SKM-1 (cell line): ENCODE measurements at regions not wholly inside any gene's neighbourhood (a gene's known extent, or its start where the extent isn't known, plus 50 kb on each side); places are given as distances from the start of the nearest gene placed in this dataset.

Experiments used
- DNase-seq: peaks from one replicate; lab custom pipeline; 2025; ENCODE audit not compliant: unreplicated experiment; lab: John Stamatoyannopoulos, UW

DNA sequence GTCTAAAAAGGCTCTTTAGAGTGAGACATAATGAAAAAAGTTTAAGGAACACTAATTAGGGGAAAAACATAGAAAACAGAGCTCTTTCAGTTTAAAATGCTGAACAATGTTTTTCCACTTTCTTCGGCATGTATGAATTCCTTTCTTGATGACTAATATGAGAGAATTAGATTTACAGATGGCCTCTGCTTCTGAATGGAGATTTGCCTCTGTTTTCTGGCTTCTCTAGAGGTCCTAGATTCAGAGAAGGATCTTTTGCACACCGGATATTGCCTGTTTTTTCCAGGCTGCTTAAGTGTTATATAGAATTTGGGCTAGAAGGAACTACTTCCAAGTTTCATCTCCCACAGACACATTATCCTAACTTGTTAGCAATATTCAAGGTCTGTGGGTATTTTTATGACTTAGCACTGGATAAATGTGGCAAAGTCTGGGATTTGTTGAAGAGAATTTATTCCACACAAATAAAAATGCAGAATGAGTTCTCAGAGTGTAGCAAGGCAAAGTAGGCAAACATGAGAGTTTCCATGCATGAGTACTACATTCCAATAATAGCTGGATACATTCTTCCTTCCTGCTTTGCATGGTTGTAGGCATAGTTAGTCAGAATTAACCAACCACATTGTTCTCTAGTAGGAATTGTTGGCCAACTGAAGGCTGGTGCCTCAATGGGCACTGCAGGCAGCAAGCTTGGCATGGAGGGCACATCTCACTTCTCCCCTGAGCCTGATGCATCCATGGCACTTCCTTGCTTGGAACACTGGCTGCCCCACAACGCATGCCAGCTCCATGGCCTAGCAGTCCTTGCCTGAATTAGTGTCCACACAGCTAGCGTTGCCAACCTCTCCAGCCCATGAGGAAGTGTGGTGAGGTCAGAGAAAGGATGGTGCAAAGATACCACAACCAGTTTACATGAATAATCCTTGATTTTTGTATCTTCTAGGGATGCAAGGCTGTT lies 224.2 kb downstream of the CLIC5 start:
- DNase-seq, result no peak

DNA sequence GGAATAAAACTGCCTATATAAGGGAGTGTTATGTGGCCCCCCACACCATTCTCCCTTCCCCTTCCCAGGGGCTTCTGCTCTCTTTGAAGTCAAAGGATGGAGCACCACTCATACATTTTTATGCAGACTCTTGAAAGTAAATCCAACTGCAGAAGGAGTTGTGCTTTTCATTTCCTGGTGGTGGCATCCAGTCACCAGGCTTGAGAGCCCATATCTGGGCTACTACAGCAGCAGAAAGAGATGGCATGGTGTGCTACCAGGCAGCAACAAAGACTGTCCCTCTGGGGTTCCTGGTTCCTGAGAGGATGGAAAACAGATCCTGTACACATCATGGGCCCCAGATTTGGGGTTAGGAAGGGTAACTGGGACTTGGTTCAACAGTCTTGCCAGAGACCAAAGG lies 226.4 kb downstream of the CLIC5 start:
- DNase-seq, result no peak

DNA sequence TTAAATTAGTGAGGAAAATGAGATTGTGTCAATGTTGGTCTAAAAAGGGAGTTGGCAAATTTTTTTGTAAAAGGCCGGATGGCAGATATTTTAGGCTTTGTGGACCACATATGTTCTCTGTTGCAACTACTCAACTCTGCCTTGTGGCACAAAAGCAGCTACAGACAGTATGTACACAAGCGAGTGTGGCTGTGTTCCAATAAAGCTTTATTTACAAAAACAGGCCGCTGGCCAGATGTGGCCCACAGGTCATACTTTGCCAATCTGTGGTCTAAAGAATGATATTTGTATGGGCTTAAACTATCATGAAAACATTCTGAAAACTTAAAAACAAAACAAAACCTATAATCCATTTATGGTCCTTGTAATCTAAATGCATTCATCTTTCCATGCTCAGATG lies 228.3 kb downstream of the CLIC5 start:
- no peak for DNase-seq

DNA sequence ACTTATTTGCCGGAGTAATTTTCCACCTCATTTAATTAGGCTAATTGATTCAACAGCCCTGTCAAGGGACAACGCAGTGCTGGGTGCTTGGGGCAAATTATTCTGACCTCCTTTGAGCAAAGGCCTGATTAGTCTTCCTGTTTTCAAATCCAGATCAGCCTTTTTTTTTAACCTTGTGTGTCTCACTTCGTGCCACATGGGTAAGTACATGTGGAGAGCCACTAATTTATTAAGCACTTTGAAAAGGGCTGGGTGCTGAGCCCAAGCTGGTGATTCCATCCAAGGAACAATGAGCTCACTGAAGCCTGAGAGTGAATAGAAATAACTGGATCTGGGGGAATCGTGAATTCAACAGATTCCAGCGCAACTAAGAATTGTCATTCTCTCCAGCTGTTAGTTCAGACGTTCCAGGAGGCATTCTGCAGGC lies 229.3 kb downstream of the CLIC5 start:
- no peak for DNase-seq

DNA sequence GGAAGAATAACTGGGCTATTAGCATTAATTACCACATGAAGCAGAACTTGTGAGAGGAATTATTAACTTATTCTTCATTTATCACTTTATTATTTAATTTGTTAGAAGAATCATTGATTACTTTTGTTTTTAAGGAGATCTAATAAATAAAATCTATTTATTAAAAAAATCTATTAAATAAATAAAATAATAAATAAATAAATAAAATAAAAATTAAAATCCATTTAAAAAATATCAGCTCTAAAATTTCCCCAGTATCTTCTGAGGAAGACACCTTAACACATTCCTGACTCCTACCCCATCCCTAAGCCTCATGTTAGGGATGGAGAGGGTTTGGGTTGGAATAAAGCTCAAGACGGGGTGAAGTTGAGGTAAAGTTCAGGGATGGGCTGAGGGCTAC lies 231.4 kb downstream of the CLIC5 start:
- no peak for DNase-seq

DNA sequence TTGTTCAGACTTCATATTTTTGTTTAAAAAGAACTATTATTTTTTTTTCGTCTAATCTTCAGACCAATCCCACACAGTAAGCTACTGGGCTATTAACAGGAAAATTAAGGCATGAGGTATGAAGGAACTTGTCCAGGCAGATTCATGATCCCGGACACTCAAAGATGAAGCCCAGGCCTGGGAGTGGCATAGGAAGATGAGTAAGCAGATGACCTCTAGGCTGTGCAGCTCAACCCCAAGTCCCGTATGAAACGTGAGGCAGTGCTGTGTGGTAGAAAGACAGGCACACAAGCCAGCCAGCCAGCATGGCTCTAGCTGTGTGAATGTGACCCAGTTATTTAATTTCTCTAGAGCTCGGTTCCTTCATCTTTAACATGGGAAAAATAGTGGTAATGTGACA lies 231.9 kb downstream of the CLIC5 start:
- DNase-seq, result no peak

DNA sequence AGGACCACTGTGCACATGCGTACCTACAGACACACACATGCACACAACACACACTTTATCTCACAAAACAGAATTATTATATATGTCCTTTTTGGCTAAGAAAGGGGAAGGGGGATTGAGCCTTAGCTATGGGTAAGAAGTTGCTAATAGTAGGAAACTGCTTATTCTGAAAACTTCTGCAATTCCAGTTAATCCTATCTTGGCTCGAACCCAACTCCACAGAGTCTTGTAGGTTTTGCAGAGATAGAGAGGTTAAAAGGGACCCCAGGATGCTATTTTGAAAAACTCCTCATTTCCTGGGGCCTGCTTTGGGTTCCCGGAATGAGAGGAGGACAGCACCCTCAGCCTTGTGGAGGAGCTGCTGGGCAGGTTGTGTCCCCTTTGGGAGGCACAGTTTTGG lies 233.8 kb downstream of the CLIC5 start:
- DNase-seq, result no peak

DNA sequence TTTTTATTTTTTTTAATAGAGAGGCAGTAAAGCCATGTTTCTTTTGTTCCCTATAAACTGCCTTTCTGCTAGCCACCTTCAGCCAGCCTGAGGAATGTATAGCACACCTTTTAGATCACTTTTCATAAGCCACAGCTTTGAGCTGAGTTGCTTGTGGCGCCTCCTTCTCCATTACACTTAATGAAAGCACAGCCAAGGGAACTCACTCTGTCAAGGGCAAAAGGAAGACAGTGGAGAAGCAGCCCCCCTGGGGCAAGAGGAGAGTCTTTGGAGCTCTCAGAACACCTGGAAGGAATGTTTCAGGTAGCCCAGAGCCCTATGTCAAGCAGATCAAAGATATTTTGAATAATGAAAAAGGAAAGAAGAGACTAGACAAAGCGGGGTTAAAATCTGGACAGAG lies 235.1 kb downstream of the CLIC5 start:
- DNase-seq, result no peak

DNA sequence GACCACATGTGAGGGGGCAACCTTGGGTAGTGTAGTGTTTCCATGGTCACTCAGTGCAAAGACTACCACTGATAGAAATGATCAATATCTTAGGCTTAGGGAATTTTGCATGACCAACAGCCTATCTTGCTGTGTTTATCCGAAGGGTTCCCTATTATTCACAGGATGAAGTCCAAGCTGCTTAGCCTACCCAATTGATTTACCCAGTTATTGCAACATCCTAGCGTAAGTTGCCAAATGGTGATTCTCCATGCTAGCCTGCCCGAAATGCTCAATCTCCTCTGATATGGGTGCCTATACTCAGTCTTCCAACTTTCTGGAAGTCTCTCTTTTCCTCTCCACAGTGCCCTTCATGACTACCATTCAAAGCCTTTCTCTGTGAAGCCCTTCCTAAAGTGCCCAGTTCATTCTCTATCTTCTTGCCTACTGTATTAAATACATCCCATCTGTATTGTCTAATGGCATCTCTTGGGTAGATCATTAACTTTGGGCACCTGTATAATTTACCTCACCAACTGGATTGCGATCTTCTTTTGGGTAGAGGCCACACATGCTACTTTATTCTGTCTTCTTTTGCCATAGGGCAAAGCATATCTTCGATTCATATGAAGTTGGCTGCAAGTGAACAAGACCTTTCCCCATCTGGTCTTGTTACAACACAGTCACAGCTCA lies 240.5 kb downstream of the CLIC5 start:
- no peak for DNase-seq

DNA sequence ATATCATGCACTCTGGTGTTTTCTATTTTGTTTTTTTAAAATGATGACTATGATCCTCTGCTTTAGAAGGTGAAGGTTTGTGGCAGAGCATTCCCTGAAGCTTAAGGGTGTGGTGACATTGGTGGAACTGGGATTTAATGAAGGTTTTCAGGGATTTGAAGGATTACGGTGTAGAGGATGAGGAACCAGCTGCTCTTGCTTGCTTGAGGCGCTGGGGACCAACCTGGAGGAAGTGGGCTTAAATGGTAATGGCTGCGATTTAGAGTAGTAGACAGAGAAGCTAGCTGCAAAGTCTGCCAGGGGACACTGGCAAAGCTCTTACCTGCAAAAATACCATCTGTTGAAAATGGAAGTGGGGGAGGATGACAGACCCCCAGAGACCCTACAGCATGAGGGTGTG lies 241.8 kb downstream of the CLIC5 start:
- no peak for DNase-seq

DNA sequence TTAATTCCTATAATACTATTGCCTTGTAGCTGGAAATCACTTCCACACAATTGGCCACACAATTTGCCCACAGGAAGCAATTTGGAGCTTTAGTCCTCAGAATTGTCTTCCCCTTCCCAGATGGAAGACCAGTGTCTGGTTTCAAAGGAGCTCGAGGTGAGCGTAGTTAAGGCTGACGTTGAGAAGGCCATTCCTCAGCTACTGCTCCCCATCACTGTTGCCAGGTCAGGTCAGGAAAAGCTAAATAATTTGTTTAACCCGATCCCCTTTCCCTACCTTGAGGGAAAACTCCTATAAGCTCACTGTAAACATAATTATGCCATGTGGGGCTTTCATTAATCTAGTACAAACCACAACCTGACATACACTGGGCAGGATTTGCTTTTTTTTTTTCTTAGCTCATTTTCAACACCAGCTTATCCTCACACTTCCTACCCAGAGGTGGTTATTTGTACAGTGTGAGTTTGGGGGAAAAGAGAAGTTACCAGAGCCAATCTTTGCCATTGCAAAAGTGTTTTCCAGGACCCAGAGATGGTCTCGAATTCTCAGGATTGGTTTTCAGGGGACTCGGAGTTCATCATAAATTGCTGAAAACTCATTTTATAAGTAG lies 242.7 kb downstream of the CLIC5 start:
- DNase-seq, result no peak

DNA sequence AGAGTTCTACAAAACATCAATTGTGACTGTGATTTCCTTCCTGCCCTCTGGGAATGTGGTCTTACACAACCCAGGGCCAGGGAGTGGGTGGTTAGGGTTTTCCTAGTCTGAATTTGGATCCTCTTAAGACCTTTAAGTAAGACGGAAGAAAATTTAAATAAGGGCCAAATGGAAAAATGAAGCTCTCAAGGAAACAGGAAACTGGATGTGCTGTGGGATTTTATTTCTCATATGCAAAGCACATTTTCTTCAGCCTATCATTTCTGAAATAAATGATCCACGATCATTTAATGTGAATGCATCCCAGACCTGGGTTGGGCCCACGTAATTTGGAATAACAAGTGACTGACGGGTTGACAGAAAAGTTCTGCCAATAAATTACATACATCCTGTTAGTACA lies 243.6 kb downstream of the CLIC5 start:
- DNase-seq, result no peak

DNA sequence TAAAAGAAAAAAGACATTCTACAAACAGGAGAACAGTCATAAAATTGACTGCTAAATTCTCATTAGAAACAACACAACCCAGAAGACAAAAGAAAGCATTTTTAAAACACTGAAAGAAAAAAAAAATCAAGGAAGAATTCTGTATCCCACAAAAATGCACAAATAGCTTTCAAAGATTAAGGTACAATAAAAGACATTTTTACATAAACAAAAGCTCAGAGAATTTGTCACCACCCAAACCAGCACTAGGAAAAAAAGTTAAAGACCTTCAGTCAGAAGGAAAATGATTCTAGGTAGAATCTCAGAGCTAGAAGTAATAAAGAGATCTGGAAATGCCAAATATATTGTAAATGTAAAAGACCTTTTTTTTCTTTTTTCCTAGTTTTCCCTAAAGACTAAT lies 252.4 kb downstream of the CLIC5 start:
- no peak for DNase-seq

DNA sequence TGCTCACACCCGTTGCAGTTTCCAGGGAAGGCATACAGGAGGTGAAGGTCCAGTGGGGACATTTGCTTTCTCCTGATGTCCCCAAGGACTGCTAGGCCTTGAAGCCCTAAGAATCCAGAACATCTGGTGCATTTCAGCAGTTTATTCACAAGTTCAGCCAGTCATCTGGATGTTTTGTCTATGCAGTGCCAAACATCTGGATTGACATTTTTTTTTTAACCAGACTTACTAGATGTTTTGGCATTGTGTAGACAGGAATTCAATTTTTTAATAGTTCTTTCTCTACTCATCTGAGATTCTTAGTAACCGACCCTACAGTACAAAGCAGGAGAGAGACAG lies 256.2 kb downstream of the CLIC5 start:
- DNase-seq, result no peak

DNA sequence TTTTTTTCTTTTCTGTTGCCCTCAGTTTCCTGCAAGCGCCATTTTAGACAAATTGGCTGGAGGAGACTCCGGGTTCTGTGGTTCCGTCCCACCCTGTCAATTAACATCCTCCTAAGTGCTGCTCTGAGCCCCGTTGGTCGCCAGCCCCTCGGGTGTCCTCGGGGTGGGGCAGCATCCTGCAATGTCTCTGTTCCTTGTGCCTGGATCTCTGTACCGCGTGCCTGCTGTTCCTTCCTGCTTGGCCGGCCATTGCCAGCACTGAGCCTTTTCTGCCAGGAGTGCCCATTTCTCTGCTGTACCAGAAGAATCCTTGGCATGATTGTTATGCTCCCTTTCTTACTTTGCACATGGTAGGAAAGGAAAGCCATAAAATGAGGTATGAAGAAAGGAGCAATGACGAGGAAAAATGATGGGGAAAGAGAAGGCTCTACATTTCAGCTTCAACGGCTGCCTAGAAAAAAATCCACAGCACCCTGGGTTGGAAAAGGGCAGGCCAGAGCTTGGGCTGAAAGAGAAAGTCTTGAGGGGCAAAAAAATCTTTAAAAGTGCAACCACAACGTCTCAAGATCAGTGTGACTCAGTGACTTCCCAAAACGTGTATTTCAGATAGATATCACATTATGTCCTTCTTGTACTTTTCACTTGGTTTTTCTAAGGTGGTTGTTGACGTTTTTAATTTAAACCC lies 256.7 kb downstream of the CLIC5 start:
- DNase-seq, result no peak

DNA sequence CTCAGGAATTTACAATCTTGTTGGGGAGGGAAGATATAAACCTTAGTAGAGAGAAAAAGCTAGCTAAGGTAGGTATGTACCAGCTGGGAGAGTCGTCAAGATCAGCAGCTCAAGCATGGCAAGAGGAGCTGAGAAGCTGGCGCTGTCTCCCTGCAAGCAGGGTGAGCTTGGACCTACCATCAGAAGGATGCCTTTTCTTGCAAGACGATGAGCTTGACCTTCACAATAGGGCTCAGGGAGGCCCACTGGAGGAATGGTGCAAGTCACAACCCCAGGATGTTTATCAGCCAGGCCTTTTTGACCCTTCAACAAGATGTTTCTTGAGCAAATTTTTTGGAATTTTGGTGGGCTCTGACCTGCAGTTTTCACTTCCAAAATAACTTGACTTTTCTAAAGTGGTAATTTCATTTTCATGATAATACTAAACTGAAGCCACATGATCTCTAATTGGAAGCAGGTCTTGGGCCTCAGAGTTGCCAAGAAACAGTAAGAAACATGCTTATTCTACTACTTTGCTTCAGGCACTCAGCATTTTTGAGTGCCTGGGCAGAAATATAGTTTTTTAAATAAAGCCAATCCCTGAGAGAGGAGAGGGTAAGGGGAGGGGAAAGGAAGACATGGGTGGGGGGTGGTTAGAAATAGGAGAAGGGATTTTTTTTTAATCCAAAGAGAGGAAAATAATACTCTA lies 258.1 kb downstream of the CLIC5 start:
- DNase-seq, result no peak

DNA sequence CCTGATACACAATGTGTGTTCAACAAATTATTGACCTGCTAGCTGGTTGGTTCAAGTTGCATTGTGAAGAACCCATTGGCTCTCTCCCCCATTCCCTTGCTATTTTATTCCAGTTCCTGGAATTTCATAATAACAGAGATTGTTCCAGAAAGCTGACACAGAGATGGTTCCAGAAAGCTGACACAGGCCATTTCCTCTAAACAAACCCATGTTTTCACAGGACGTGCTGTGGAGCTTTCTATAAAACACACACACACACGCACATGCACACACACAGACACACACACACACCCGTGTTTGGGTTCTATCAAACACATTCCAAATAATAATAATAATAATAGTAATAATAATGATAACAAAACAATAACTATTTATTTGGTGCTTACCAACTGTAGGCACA lies 259.1 kb downstream of the CLIC5 start:
- no peak for DNase-seq

DNA sequence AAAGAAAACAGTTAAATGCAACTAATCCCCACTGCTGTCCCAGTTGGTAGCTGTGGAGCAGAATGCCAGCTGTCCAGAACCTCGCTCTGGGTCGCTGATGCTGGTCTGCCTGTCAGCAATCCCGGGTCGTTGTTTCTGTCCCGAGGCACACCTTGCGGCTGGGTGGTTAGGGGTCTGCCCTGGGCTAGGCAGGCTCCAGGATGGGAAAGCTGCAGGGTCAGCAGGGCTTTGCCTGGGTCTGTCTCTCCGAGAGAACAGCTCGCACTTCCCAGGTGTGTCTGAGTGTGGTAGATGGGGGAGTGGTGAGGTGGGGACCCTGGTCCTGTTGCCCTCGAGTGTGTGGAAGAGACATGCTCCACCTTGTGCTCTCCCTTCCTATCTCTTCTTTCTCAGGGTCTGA lies 261.2 kb downstream of the CLIC5 start:
- DNase-seq, result no peak

DNA sequence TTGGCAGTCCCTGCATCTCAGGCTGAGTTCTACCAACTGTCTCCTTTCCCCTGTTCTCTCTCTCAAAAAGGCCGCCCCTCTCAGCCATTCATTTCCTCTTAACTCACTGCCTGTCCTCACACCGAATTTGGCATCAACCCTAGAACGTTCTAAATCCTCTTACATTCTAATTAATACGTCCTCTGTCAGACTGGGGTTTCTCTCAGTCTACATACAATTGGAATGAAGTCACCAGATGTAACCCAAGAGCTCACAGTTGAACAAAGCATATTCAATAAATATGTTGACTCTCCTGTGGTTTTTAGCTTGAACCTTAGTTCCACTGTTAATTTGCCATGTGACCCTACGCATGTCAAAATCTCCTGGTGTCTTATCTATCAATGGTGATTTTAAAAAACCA lies 269.6 kb downstream of the CLIC5 start:
- no peak for DNase-seq

DNA sequence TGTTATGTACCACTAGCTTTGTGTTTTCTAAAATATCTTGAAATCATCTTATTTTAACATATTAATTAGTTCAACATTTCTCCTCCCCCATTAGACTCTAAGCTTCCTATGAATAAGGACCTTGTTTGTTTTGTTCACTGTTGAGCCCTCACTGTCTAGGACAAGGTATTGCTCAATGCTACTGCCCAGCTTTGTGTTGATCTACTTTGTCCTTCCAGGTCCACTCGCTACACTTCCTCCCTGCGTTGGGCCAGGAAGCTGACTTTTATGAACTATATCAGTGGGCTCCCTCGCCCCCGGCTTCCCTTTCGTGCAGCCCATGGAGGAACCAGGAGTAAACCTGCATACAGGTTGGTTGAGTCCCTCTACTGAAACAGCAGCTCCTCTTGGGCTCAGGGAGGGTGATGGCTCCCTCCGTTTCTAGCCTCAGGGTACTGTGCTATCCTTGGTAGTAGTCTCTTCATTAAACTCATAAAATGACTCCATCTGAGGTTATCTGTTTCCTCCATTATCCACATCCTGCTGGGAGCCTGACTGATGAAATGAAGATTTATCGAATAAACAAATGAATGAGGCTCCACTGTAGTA lies 272.5 kb downstream of the CLIC5 start:
- DNase-seq, result no peak

DNA sequence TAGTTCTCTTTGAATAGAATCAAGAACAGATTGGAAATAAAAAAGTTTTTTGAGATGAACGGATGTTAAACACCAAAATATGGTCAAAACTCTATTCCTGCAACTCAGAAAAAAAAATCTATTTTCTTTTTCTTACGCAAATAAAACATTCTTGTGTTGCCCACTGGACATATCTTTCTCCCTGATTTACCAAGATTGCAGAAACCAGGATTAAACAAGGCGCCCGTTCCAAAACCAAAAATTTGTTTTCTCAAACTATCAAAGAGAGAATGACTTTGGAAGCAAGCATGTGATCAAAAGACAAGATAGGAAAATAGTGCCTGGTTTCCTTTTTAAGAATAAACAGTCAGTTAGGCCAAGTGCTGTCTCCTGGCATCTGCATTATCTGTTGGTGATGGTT lies 273.1 kb downstream of the CLIC5 start:
- DNase-seq, result no peak
